HL-60 (cell line): ENCODE measurements at regions not wholly inside any gene's neighbourhood (a gene's known extent, or its start where the extent isn't known, plus 50 kb on each side); places are given as distances from the start of the nearest gene placed in this dataset.

ENCODE experiments used
- DNase-seq, 2 experiments: peaks; one replicate each; pipeline ENCODE4 v3.0.0-alpha.2; 2010 to 2020; ENCODE audit warnings: low read depth in 1 of 2, low spot score in 1 of 2
- H3K27ac ChIP-seq: fragments of 250-450 bp; sonication (Bioruptor Pico); replicated peaks from 2 replicates; pipeline ENCODE4 v1.5.1; 2020; ENCODE audit warnings: mild to moderate bottlenecking, moderate library complexity
- H3K27me3 ChIP-seq: fragments of 250-450 bp; sonication (Bioruptor Pico); 2 replicates; pipeline ENCODE4 v1.5.1; 2021; ENCODE audit warnings: mild to moderate bottlenecking, moderate library complexity; ENCODE audit not compliant: insufficient read depth, poor library complexity, severe bottlenecking
- H3K4me3 ChIP-seq: replicated peaks from 2 replicates; pipeline ENCODE4 v1.5.1; 2011; ENCODE audit warnings: mild to moderate bottlenecking, control low read depth, low read length; ENCODE audit not compliant: insufficient read depth
- CTCF ChIP-seq: IDR thresholded peaks from one replicate; pipeline ENCODE4 v1.5.1; 2011; ENCODE audit warnings: low read length, control low read depth, inconsistent platforms; ENCODE audit not compliant: insufficient read depth
- GABPA ChIP-seq: IDR thresholded peaks from 2 replicates; pipeline ENCODE4 v1.6.1; 2012; ENCODE audit warnings: low read depth
- POLR2AphosphoS5 ChIP-seq: IDR thresholded peaks from 2 replicates; pipeline ENCODE4 v1.6.1; 2012; ENCODE audit warnings: low read depth
- SPI1 ChIP-seq: IDR thresholded peaks from 2 replicates; pipeline ENCODE4 v1.6.1; 2012; ENCODE audit warnings: low read depth, mild to moderate bottlenecking, borderline replicate concordance
- TF ChIP-seq, protein P1 (sequence below): IDR thresholded peaks from 2 replicates; pipeline ENCODE4 v1.6.1; 2012; ENCODE audit warnings: low read depth; ENCODE audit not compliant: insufficient replicate concordance

GRCh38 chr5:103829585-103829984 is 267.0 kb upstream of the NUDT12 start:
- H3K27ac ChIP-seq, result no peak overlapping the region
- DNase-seq, result no peak
- H3K27me3 ChIP-seq, result no peaks in the 10 kb centered on the region
- H3K4me3 ChIP-seq, result no peak overlapping the region
- no peak for TF ChIP-seq GABPA
- TF ChIP-seq, protein P1, sequence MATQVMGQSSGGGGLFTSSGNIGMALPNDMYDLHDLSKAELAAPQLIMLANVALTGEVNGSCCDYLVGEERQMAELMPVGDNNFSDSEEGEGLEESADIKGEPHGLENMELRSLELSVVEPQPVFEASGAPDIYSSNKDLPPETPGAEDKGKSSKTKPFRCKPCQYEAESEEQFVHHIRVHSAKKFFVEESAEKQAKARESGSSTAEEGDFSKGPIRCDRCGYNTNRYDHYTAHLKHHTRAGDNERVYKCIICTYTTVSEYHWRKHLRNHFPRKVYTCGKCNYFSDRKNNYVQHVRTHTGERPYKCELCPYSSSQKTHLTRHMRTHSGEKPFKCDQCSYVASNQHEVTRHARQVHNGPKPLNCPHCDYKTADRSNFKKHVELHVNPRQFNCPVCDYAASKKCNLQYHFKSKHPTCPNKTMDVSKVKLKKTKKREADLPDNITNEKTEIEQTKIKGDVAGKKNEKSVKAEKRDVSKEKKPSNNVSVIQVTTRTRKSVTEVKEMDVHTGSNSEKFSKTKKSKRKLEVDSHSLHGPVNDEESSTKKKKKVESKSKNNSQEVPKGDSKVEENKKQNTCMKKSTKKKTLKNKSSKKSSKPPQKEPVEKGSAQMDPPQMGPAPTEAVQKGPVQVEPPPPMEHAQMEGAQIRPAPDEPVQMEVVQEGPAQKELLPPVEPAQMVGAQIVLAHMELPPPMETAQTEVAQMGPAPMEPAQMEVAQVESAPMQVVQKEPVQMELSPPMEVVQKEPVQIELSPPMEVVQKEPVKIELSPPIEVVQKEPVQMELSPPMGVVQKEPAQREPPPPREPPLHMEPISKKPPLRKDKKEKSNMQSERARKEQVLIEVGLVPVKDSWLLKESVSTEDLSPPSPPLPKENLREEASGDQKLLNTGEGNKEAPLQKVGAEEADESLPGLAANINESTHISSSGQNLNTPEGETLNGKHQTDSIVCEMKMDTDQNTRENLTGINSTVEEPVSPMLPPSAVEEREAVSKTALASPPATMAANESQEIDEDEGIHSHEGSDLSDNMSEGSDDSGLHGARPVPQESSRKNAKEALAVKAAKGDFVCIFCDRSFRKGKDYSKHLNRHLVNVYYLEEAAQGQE, result no peak
- TF ChIP-seq POLR2AphosphoS5, result no peak

DNA sequence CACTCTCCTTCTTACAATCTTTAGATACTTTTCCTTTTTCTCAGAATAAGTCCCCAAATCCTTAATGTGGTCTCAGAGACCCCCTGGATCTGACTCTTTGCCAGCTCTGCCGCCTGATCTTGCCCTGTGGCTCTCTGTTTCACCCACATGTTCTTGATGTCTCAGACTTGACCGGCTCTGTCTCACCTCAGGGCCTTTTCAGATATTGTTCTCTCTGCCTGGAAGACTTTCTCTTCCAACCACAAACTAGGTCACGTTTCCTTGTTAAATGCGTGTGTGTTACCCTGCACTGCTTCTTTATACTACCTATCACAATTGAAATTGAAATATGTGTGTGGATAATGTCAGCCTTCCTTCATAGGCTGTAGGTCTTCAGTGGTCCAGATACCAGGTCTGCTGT is 265.4 kb upstream of the NUDT12 start:
- Histone ChIP-seq H3K4me3 (no peak overlapping the region), H3K27me3 (no peaks in the 10 kb centered on the region), H3K27ac (no peak overlapping the region)
- no peak for TF ChIP-seq POLR2AphosphoS5
- no peak for TF ChIP-seq SPI1
- TF ChIP-seq CTCF, result no peak
- TF ChIP-seq GABPA, result no peak
- DNase-seq, result no peak

DNA sequence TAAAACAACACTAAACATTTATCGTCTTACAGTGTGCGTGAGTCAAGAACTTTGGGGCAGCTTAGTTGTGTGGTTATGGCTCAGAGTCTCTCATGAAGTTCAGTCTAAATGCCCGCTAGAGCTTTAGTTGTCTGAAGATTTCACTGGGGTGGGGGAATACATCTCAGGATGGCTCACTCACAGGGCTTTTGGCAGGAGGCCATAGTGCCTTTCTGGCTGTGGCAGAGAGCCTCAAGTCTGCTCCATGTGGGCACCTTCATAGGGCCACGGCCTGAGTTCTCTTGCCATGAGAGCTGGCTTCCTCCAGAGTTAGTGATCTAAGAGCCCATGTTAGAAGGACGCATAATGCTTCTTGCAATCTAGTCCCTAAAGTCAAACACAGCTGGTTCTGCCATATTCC is 258.8 kb upstream of the NUDT12 start:
- TF ChIP-seq, protein P1, result no peak
- no peak overlapping the region for H3K27ac ChIP-seq
- H3K4me3 ChIP-seq, result no peak overlapping the region
- H3K27me3 ChIP-seq, result no peaks in the 10 kb centered on the region
- no peak for DNase-seq

- Histone ChIP-seq H3K27ac (no peak overlapping the region), H3K27me3 (no peaks in the 10 kb centered on the region), H3K4me3 (no peak overlapping the region)
- no peak for DNase-seq
- TF ChIP-seq GABPA (no peak), CTCF (peak; percentile 44)
These were observed 246.0 kb upstream of the NUDT12 start for GRCh38 chr5:103808464-103809106.

DNA sequence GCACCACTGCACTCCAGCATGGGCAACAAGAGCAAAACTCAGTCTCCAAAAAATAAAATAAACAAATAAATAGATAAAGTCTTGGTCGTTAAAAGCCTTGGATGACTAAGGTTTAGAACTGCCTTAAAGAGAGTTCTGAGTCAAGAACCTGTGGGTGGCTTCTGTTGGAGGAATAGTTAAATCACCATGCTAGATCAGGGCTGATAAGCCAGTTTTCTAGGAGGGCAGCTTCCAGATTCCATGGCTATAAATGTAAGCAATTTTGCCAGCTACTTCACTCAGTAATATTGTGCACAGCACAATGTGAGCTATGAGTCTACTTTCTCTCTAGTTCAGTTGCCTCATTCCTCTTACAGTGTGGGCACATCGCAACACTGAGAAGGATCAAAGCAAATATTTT is 242.1 kb upstream of the NUDT12 start:
- TF ChIP-seq, protein P1, result no peak
- TF ChIP-seq SPI1 (no peak), POLR2AphosphoS5 (no peak), CTCF (no peak), GABPA (no peak)
- Histone ChIP-seq H3K27me3 (no peaks in the 10 kb centered on the region), H3K4me3 (no peak overlapping the region), H3K27ac (no peak overlapping the region)
- no peak for DNase-seq
